Neural cell (in vitro differentiated cells): ENCODE measurements at regions not wholly inside any gene's neighbourhood (a gene's known extent, or its start where the extent isn't known, plus 50 kb on each side); places are given as distances from the start of the nearest gene placed in this dataset.

Experiments
- H2AFZ ChIP-seq: fragments of 200-600, 300-800 bp; sonication (generic), shearing (Covaris generic); 2 replicates; pipeline ENCODE4 v1.6.0; 2014; ENCODE audit warnings: low read depth, mild to moderate bottlenecking, antibody characterized with exemption, low read length, moderate library complexity
- H3F3A ChIP-seq: fragments of 200-600 bp; shearing (Covaris generic); 2 replicates; pipeline ENCODE4 v1.6.1; 2016; ENCODE audit warnings: mild to moderate bottlenecking, moderate library complexity, mixed read lengths, antibody characterized with exemption, low read length; ENCODE audit not compliant: insufficient read depth, poor library complexity, severe bottlenecking
- H3K27ac ChIP-seq: fragments of 200-600, 300-800 bp; sonication (generic), shearing (Covaris generic); 2 replicates; pipeline ENCODE4 v1.5.1; 2014; ENCODE audit warnings: mild to moderate bottlenecking, low read length, moderate library complexity
- H3K27me3 ChIP-seq: fragments of 300-800, 200-600 bp; sonication (generic), shearing (Covaris generic); 2 replicates; pipeline ENCODE4 v1.6.0; 2014; ENCODE audit warnings: mild to moderate bottlenecking, low read depth, low read length, moderate library complexity; ENCODE audit not compliant: insufficient read depth
- H3K36me3 ChIP-seq: fragments of 300-800, 200-600 bp; sonication (generic), shearing (Covaris generic); 2 replicates; pipeline ENCODE4 v1.5.1; 2014; ENCODE audit warnings: mild to moderate bottlenecking, antibody characterized with exemption, low read length, moderate library complexity; ENCODE audit not compliant: insufficient read depth
- H3K4me2 ChIP-seq: fragments of 300-800, 200-600 bp; sonication (generic), shearing (Covaris generic); 2 replicates; pipeline ENCODE4 v1.6.0; 2014; ENCODE audit warnings: mild to moderate bottlenecking, low read length
- H3K4me3 ChIP-seq: fragments of 300-800, 200-600 bp; sonication (generic), shearing (Covaris generic); 2 replicates; pipeline ENCODE4 v1.5.1; 2014; ENCODE audit warnings: mild to moderate bottlenecking, low read length, moderate library complexity
- H3K79me2 ChIP-seq: fragments of 200-600 bp; shearing (Covaris generic); replicated peaks from 2 replicates; pipeline ENCODE4 v1.6.0; 2014; ENCODE audit warnings: mild to moderate bottlenecking, low read length, moderate library complexity; ENCODE audit not compliant: insufficient read depth
- H3K9ac ChIP-seq: fragments of 300-800, 200-600 bp; sonication (generic), shearing (Covaris generic); 2 replicates; pipeline ENCODE4 v1.6.1; 2016; ENCODE audit warnings: mild to moderate bottlenecking, low read length, mixed read lengths
- H3K9me2 ChIP-seq: fragments of 200-600 bp; shearing (Covaris generic); 2 replicates; pipeline ENCODE4 v1.6.1; 2016; ENCODE audit warnings: mild to moderate bottlenecking, low read length, mixed read lengths; ENCODE audit not compliant: insufficient read depth
- H3K9me3 ChIP-seq: fragments of 200-600, 300-800 bp; sonication (generic), shearing (Covaris generic); 2 replicates; pipeline ENCODE4 v1.6.1; 2016; ENCODE audit warnings: mild to moderate bottlenecking, mixed run types, low read length, moderate library complexity, mixed read lengths
- H4K20me1 ChIP-seq: fragments of 200-600 bp; shearing (Covaris generic); 2 replicates; pipeline ENCODE4 v1.6.1; 2016; ENCODE audit warnings: mild to moderate bottlenecking, mixed run types; ENCODE audit not compliant: insufficient read depth
- EP300 ChIP-seq: fragments of 450-650 bp; conservative IDR thresholded peaks from 2 replicates; pipeline ENCODE4 v1.6.1; 2014; ENCODE audit warnings: antibody characterized with exemption, mild to moderate bottlenecking, moderate library complexity; ENCODE audit not compliant: poor library complexity, severe bottlenecking
- EZH2 ChIP-seq: fragments of 200-600, 300-800 bp; shearing (Covaris generic), sonication (generic); IDR thresholded peaks from 2 replicates; pipeline ENCODE4 v1.6.1; 2014; ENCODE audit warnings: antibody characterized with exemption, low read length, borderline replicate concordance, mild to moderate bottlenecking; ENCODE audit not compliant: insufficient read depth, poor library complexity, severe bottlenecking
- MXI1 ChIP-seq: fragments of 450-650 bp; conservative IDR thresholded peaks from 2 replicates; pipeline ENCODE4 v1.6.1; 2014; ENCODE audit warnings: antibody characterized with exemption, mild to moderate bottlenecking; ENCODE audit not compliant: poor library complexity, severe bottlenecking
- POLR2AphosphoS5 ChIP-seq: IDR thresholded peaks from 2 replicates; pipeline ENCODE4 v1.6.1; 2012
- RAD21 ChIP-seq: fragments of 450-650 bp; conservative IDR thresholded peaks from 2 replicates; pipeline ENCODE4 v1.6.1; 2014; ENCODE audit warnings: antibody characterized with exemption, mild to moderate bottlenecking, moderate library complexity
- REST ChIP-seq: IDR thresholded peaks from 2 replicates; pipeline ENCODE4 v1.6.1; 2012; ENCODE audit warnings: borderline replicate concordance
- SMC3 ChIP-seq: fragments of 450-650 bp; conservative IDR thresholded peaks from 2 replicates; pipeline ENCODE4 v1.6.1; 2014; ENCODE audit warnings: antibody characterized with exemption, mild to moderate bottlenecking, moderate library complexity; ENCODE audit not compliant: poor library complexity
- TAF1 ChIP-seq: IDR thresholded peaks from 2 replicates; pipeline ENCODE4 v1.6.1; 2012; ENCODE audit warnings: low read depth
- TF ChIP-seq, protein P1 (sequence below): fragments of 450-650 bp; IDR thresholded peaks from 2 replicates; pipeline ENCODE4 v1.5.1; 2014; ENCODE audit warnings: antibody characterized with exemption, mild to moderate bottlenecking, moderate library complexity; ENCODE audit not compliant: poor library complexity, severe bottlenecking

DNA sequence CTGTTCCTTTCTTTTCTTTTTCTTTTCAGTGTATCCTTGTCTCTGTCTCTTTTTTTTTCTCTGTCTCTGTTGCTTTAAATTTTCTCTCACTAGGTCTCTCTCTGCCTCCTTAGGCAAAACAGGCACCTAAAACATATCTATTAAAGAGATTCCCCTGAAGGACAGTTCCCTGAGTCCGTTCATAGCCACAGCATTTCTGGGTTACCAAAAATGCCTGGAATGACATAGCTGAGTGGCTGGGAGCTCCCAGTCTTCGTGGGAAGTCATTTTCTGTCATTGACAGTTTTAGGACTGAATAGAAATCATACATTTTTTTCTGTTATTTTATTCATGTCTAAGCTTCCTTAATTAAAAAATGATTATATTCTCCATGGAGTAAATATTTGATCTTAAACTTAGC, 323.8 kb upstream of the AZI2 start:
- Histone ChIP-seq H3K9me2 (no peaks in the 10 kb centered on the region), H3K9ac (no peak overlapping the region), H3K4me2 (no peak overlapping the region), H3K27ac (no peak overlapping the region), H3K4me3 (no peak overlapping the region), H4K20me1 (no peaks in the 10 kb centered on the region), H3K79me2 (no peaks in the 10 kb centered on the region), H3F3A (no peaks in the 10 kb centered on the region), H3K27me3 (no peaks in the 10 kb centered on the region), H2AFZ (no peak overlapping the region), H3K9me3 (no peaks in the 10 kb centered on the region), H3K36me3 (no peaks in the 10 kb centered on the region)
- no peak for TF ChIP-seq REST
- TF ChIP-seq TAF1, result no peak
- no peak for TF ChIP-seq MXI1
- no peak for TF ChIP-seq EP300
- TF ChIP-seq, protein P1, sequence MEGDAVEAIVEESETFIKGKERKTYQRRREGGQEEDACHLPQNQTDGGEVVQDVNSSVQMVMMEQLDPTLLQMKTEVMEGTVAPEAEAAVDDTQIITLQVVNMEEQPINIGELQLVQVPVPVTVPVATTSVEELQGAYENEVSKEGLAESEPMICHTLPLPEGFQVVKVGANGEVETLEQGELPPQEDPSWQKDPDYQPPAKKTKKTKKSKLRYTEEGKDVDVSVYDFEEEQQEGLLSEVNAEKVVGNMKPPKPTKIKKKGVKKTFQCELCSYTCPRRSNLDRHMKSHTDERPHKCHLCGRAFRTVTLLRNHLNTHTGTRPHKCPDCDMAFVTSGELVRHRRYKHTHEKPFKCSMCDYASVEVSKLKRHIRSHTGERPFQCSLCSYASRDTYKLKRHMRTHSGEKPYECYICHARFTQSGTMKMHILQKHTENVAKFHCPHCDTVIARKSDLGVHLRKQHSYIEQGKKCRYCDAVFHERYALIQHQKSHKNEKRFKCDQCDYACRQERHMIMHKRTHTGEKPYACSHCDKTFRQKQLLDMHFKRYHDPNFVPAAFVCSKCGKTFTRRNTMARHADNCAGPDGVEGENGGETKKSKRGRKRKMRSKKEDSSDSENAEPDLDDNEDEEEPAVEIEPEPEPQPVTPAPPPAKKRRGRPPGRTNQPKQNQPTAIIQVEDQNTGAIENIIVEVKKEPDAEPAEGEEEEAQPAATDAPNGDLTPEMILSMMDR, result no peak
- TF ChIP-seq SMC3, result no peak
- no peak for TF ChIP-seq RAD21
- TF ChIP-seq POLR2AphosphoS5, result no peak
- TF ChIP-seq EZH2, result no peak

DNA sequence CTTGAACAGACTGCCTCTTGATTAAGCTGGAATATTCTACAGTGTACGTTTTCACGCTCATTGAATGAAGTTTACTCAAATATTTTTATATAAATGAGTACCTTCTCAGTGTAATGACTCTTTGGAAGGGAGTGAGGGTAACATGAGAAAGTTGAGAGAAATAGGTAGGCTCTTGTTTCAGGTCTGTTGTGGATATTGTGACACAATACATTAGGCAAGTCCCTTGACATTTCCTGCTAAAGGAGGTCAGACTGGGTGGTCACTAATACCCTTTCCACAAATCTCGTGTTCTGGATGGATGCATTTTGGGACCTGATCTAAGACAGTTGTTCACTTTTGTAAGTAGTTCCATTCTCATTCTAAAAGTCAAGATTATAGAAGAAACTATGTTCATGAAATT, 324.8 kb upstream of the AZI2 start:
- no peak overlapping the region for H3K4me3 ChIP-seq
- H3F3A ChIP-seq, result no peaks in the 10 kb centered on the region
- H3K9ac ChIP-seq, result no peak overlapping the region
- no peaks in the 10 kb centered on the region for H3K9me3 ChIP-seq
- H2AFZ ChIP-seq, result no peak overlapping the region
- H3K79me2 ChIP-seq, result no peaks in the 10 kb centered on the region
- no peak for TF ChIP-seq RAD21
- no peak for TF ChIP-seq EZH2
- no peak for TF ChIP-seq TAF1
- TF ChIP-seq EP300, result no peak
- TF ChIP-seq MXI1, result no peak
- no peak for TF ChIP-seq REST
- TF ChIP-seq SMC3, result no peak
- no peak for TF ChIP-seq POLR2AphosphoS5
- TF ChIP-seq, protein P1, result no peak
- no peak overlapping the region for H3K4me2 ChIP-seq
- H3K36me3 ChIP-seq, result no peaks in the 10 kb centered on the region
- no peaks in the 10 kb centered on the region for H3K9me2 ChIP-seq
- H3K27ac ChIP-seq, result no peak overlapping the region
- no peaks in the 10 kb centered on the region for H3K27me3 ChIP-seq
- H4K20me1 ChIP-seq, result no peaks in the 10 kb centered on the region
